ENCODE measurements at regions not wholly inside any gene's neighbourhood (a gene's known extent, or its start where the extent isn't known, plus 50 kb on each side); places are given as distances from the start of the nearest gene placed in this dataset.
"Not testable (repeated sequence)": the region's sequence is repeated elsewhere in the genome, so short reads cannot be mapped to it uniquely, and the experiment has no call there.

- no peak for DNase-seq (ENCODE audit: low spot score)
Measured at GRCh38 chr2:22970991-22971390, 414.0 kb upstream of the KLHL29 start.

- DNase-seq (ENCODE audit: low spot score): no peak
Measured at GRCh38 chr2:22981785-22982184, 403.2 kb upstream of the KLHL29 start.

GRCh38 chr2:22984152-22984551 is 400.8 kb upstream of the KLHL29 start:
- not testable (repeated sequence) for DNase-seq (ENCODE audit: low spot score)

- DNase-seq (ENCODE audit: low spot score): no peak
Measured at GRCh38 chr2:22990246-22990645, 394.7 kb upstream of the KLHL29 start.

DNA sequence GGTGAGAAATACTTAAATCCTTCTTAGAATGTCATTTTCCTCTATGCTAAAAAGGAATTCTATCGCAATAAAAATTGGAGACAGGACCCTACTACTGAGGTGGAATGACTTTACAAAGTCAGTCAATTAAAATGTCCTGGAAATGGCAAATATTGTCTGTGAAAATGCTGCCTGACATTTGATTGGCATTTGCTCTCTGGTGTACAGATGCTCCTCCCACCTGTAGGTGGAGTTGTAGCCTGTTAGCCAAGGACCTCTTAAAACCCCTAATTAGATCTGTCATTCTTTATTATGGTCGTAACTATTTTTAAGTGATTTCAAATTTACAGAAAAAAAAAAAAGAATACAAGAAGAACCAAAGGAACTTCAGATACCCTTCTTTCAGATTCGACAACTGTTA is 393.1 kb upstream of the KLHL29 start:
- DNase-seq (ENCODE audit: low spot score): no peak

DNA sequence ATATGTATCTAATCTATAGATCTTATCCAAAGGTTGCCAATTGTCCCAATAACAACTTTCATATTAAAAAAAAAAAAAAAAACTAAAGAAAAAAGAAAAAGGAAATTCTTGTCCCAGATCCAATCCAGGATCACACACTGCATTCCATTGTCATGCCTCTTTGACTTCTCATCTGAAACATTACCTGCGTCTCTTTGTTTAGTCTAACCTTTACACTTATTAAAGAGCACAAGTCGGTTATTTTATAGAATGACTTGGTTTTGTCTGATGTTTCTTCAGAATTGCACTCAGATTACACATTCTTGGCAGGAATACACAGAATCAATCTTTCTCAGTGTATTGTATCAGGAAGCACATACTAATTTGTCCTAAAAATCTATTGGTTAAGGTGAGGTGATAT is 392.5 kb upstream of the KLHL29 start:
- DNase-seq (ENCODE audit: low spot score): no peak

- no peak for DNase-seq (ENCODE audit: low spot score)
Measured at GRCh38 chr2:22993250-22993649, 391.7 kb upstream of the KLHL29 start.

DNA sequence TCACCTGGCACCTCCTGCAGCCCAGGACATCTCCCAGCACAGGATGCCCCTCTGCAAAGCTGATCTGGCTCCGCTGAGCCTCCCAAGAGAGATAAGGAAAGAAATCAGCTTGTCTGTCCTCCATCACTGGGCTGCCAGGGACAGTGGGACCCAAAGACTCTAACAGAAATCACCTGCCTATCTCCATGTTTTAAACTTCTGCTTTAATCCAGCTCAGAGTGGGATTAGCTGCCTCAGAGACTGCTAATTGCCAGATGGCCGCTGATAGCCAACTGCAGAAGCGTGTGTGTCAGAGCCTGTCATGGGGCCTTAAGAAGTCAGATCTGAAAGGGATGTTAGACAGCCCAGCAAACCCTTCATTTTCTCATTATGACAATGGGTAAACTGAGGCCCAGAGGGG is 389.4 kb upstream of the KLHL29 start:
- DNase-seq (ENCODE audit: low spot score): no peak

GRCh38 chr2:22996911-22997310 is 388.1 kb upstream of the KLHL29 start:
- DNase-seq (ENCODE audit: low spot score): no peak

DNA sequence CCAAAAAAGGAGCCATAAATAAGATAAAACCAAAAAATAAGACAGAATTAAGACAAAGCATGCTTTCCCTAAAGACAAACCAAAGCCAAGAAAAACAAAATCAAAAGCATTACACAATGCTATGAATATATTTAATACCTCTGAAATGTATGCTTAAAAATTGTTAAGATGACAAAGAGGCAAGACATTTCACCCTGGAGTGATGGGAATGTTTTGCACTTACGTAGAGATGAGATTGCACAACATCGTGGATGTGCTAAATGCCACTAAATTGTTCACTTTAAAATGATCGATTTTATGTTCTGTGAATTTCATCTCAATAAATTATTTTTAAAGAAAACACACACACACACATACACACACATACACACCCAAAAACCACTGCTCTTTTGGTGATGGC is 386.6 kb upstream of the KLHL29 start:
- DNase-seq (ENCODE audit: low spot score): no peak

- DNase-seq (ENCODE audit: low spot score): no peak
Measured at GRCh38 chr2:22999951-23000350, 385.0 kb upstream of the KLHL29 start.

DNA sequence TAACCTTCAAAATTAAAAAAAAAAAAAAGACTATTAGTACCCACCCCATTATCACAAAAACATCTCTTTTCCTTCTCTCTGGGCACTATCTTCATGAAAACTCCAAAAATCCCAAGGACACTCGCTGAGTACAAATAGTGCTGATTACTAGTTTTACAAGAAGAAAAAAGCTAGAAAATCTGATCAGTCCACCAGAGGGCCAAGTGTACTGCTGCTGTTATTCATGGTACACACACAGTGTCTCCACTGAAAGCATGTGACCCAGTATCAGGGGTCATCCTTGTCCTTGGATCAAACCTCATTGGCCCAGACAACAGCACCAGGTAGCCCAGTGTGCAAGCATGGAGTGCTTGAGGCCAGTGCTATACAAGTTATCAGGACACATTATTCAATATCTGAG is 382.7 kb upstream of the KLHL29 start:
- no peak for DNase-seq (ENCODE audit: low spot score)

GRCh38 chr2:23005469-23005868 is 379.5 kb upstream of the KLHL29 start:
- no peak for DNase-seq (ENCODE audit: low spot score)

DNA sequence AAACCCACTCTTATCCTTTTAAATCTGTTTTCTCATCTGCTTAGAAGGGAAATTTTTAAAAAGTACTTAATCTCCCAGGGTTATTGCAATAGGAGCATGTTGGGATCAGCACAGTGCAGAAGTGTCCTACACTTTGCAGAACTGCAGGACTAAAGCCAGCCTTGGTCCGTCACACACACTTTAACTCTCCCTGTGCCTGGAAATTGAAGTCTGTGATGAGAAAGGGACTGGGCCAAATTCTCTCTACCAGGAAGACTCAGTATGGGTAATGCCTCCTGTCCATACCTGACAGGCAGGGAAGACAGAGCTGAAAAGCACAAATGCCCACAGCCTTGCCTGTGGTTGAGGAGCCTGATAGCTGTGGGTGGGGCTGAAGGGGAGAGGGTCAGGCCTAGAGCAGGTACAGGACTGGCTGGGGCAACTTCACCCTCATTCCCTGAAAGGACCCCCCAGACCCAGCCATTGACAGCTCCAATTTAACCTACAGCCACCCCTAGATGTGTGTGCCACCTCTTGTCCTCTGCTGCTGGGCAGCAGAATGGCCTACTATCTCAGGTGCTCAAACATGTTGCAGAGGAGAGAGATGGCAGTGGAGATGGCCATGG is 377.2 kb upstream of the KLHL29 start:
- no peak for DNase-seq (ENCODE audit: low spot score)

DNA sequence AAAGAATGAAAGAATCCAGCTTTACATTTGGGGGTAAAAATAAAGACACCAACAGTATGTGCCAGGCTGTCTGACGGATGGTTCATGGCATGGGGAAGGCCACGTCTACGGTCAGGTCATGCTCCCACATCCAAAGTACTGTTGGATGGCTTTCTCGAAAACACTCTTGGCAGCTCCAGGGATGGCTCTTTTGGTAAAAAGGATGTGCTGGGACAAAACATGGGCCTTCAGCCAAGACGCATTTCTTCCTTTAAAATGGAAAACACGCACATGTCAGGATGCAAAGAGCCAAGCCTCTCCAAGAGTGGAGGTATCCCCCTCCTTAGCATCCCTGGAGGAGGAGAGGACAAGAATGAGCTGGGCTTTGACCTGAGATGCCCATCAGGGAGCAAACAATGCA is 376.5 kb upstream of the KLHL29 start:
- no peak for DNase-seq (ENCODE audit: low spot score)

GRCh38 chr2:23008951-23009350 is 376.0 kb upstream of the KLHL29 start:
- no peak for DNase-seq (ENCODE audit: low spot score)

- DNase-seq (ENCODE audit: low spot score): no peak
Measured at GRCh38 chr2:23009545-23010149, 375.3 kb upstream of the KLHL29 start.

- no peak for DNase-seq (ENCODE audit: low spot score)
Measured at GRCh38 chr2:23012499-23012898, 372.5 kb upstream of the KLHL29 start.

- DNase-seq (ENCODE audit: low spot score): no peak
Measured at GRCh38 chr2:23015651-23016200, 369.3 kb upstream of the KLHL29 start.

DNA sequence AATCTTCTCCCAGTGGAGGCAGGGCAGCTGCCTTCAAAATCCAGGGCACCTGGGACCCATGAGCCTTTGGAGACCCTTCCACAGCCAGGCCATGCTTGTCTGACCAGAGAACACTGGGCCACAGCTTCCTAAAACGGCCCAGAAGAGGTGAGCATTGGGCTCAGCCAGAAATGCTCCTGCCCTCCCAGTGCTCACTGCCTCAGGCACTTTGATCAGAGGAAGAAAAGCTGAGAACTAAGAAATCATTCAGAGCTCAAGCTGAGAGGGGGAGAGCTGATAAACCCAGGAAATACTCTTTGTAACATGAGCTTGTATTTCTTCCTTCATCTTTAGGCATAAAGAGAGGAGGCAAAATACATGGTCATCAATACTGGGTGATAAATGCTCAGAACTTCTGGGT is 365.5 kb upstream of the KLHL29 start:
- no peak for DNase-seq (ENCODE audit: low spot score)

- DNase-seq (ENCODE audit: low spot score): no peak
Measured at GRCh38 chr2:23020659-23021058, 364.3 kb upstream of the KLHL29 start.

GRCh38 chr2:23021311-23022120 is 363.5 kb upstream of the KLHL29 start:
- DNase-seq (ENCODE audit: low spot score): no peak

GRCh38 chr2:23023722-23024121 is 361.3 kb upstream of the KLHL29 start:
- DNase-seq (ENCODE audit: low spot score): no peak
